HG02973 (cell line): ENCODE measurements at regions not wholly inside any gene's neighbourhood (a gene's known extent, or its start where the extent isn't known, plus 50 kb on each side); places are given as distances from the start of the nearest gene placed in this dataset.

Source experiments
- ATAC-seq: cut with Tn5 transposase; IDR thresholded peaks from one replicate; pipeline ENCODE4 v1.9.1; 2021; ENCODE audit warnings: moderate library complexity; ENCODE audit not compliant: unreplicated experiment

GRCh38 chr15:99440551-99441443 is 125.0 kb upstream of the MEF2A start:
- no peak for ATAC-seq

DNA sequence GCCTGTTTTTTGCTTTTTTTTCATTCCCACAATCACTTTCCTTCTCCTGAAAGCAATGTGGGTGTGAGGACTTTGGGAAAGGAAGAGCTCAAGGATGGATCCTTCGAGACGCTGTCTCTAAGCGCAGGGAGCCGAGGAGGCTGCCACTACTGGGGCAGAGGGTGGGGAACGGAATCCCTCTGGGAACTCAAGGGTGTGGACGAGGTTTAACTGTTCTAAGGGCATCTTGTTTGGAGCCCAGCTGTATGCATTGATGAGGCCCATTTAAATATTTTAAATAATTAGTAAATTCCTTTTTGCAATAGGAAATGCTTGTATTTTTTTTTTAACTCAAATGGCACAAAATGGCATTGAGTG is 124.4 kb upstream of the MEF2A start:
- ATAC-seq, result no peak

DNA sequence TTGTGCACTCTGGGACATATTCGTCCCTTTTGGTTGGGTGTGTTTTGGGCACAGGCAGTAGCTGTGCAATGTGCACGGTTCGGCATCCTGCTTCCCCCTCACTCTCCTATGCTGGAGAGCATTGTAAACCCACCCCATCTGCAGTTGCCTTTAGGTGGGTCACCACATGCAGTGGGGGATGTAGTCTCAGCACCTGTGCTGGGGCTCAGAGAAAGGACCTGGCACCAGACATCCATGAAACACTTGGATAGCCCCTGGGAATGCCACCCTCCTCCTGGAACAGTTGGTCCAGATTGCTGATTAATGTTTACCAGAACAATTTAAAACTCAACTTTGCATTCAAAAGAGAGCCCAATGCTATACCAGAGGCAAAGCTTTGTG is 123.9 kb upstream of the MEF2A start:
- no peak for ATAC-seq

DNA sequence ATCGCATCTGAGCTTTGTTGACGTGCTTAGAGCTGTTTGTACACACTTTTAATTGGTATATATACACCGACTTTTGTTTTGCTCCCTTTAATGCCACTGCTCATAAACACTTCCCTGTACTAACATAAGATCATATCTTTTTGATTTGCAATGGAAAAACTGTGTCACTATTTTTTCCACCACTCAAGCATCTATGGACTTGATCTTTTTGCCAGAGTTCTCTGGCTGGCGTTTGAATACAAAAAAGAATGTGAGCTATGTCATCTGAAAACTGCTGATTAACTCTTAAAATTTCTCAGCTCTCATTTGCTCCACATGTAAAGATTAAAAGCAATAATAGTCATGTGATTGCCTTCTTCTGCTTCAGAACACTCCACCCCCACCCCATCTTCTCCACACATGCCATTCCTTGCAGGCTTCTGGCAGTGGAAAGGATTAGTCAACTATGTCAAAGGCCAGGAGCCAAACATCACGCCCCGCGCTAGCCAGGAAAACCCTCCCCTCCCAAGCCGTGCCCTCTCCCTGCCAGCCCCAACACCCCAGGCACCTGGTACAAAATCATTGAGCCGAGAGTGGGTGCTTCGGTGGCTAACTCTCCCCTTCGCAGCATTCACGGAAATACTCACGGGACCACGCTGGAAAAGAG is 123.4 kb upstream of the MEF2A start:
- no peak for ATAC-seq

GRCh38 chr15:99443056-99443756 is 122.6 kb upstream of the MEF2A start:
- no peak for ATAC-seq

DNA sequence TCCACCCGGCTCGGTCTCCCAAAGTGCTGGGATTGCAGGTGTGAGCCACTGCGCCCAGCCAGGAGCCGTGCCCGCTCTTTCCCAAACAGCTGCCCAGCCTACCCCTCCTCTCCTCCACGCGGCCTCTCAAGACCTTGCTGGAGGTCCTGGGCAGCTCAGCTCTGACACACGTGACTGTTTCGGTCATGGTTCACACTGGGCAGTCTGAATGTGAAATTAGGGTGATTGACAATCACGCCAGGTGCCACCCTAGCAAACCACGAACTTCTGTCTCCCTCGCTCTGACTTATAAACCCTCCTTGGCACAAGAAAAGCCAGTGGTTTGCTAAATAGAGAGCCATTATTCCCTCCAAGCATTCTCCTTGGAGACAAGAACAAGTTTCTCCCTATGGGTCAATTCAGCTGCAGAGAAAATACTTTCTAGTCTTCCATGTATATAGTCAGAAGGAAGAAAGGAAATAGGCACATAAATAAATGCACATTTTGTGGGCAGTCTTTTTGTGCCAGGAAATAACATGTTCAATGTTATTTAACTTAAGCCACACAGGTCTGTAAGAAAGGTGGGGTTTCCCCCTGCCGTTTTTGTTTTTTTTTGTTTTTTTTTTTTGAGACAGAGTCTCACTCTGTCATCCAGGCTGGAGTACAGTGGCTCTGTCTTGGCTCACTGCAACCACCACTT is 121.9 kb upstream of the MEF2A start:
- ATAC-seq, result no peak

DNA sequence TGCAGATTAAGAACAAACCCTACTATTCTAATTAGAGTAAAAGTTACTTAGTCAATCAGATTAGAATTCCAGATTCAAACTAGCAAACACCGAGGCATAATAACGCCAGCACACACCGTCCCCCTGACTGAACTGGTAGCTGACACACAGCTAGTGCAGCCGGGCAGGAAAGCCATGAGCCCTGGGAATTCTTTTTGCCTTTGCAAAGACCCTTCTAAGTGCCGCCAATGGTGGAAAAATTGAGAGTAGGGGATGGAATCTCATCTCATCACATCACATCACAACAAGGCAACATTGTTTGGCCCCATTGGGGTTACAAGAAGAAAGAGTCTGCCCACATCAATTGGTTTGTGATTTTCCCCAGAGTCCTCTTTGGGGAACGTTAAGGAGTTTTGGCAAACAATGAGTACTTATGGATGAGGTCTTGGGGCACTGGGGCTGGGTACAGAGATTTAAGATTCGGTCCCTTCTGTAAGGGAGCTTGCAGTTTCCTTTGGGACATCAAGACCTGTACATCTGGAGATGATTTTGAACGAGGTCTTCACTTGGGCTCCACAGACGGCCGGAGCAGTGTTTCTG is 120.4 kb upstream of the MEF2A start:
- ATAC-seq, result no peak

- ATAC-seq, result no peak
These were observed 119.0 kb upstream of the MEF2A start for GRCh38 chr15:99446565-99447496.

DNA sequence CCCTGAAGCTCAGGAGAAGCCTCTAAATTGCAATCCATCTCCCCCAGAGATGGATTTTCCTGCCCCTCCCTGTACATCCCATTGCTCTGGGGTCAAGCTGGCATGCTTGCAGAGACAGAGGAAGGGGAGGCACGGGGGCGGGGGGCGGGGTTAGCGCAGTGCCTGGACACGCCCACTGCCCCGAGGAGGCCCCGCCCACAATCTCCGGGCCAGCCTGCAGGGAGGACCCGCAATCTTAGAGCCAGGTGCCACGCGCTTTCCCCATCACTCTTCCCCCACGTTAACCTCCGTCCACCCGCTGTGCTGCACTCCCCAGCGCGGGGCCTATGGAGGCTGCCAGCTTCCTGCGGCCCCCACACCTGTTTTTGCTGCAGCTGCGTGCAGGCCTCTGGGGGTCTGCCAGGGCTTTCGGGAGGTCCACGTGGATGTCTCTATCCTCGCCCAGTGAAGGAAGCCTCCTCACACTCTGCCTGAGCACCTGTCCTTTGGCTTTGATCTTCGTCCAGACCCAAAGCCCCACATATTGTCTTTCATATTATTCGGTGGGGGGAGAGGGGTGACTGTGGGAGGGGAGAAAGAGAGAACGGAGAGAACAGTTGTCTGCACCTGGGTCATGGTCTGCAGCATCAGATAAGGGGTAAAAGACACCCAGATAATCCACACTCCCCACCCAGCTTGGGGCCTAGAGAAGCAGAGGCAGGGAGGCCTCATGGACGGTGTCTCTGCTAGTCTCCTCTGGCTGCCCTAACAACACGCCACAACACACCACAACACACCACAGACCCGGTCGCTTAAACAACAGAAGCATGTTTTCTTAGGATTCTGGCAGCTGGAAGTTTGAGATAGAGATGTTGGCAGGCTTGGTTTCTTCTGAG is 118.0 kb upstream of the MEF2A start:
- no peak for ATAC-seq

GRCh38 chr15:99449514-99449913 is 116.3 kb upstream of the MEF2A start:
- no peak for ATAC-seq

GRCh38 chr15:99450896-99451358 is 114.9 kb upstream of the MEF2A start:
- no peak for ATAC-seq

DNA sequence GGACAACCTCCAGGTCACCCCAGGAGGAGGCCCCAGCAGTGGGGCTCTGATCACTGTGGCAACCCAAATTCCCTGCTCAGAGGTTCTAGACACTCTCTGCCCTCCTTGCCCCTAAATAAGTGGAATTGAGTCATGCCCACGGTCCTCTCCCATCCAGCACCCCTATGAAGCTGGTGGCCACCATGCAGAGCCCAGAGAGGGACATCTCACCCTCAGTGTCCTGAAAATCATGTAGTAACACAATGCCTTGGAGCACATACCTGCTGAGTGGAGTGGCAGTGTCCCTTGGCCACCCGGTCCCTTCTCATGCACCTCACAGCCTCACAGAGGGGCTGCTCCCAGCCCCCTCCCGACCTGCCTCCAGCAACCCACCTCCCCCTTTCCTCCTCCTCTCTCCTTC is 114.3 kb upstream of the MEF2A start:
- no peak for ATAC-seq

DNA sequence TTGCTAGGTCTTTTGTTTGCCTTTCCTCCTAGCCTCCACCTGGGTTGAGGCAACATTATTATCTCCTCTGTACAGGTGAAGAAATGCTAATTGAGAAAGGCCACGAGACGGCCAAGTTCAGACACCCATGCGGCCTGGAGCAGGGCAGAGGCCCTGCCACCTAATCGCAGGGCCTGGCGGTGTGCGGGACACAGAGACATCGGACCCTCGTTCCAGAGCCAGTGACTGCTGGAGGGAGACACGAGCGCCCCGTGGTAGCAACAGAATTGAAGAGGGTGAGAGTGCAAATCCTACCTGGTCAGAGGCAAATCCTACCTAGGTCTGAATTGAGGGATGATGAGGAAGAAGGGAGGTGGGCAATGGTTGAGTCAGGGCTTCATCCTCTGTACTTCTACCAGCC is 113.8 kb upstream of the MEF2A start:
- no peak for ATAC-seq

GRCh38 chr15:99452728-99453636 is 112.8 kb upstream of the MEF2A start:
- ATAC-seq, result peak; percentile 83

GRCh38 chr15:99453637-99454030 is 112.2 kb upstream of the MEF2A start:
- no peak for ATAC-seq

- no peak for ATAC-seq
These were observed 111.5 kb upstream of the MEF2A start for GRCh38 chr15:99454107-99454809.
